H1 (cell line): ENCODE measurements at regions not wholly inside any gene's neighbourhood (a gene's known extent, or its start where the extent isn't known, plus 50 kb on each side); places are given as distances from the start of the nearest gene placed in this dataset.

Source experiments
- CTCF ChIA-PET: fragments of 300-600 bp; sonication (Branson Sonifier 250); formaldehyde crosslinking; loops from one replicate; lab custom pipeline; 2021; ENCODE audit not compliant: partially characterized antibody; lab: Charles Lee
- POLR2A ChIA-PET: fragments of 300-600 bp; sonication (Branson Sonifier 250); formaldehyde crosslinking; loops from one replicate; lab custom pipeline; 2021; ENCODE audit warnings: inconsistent platforms; ENCODE audit not compliant: partially characterized antibody; lab: Charles Lee
- DNase-seq, 2 experiments: peaks; one replicate each; pipeline versions ENCODE4 v3.0.0 to v3.0.0-alpha.2; 2010 to 2022; ENCODE audit warnings: low spot score in 2 of 2, low read depth in 1 of 2, mixed read lengths in 1 of 2
- FAIRE-seq: peaks from 2 replicates; lab custom pipeline; 2011; peaks lifted over from hg19 to GRCh38; lab: Jason Lieb, UNC
- H2AFZ ChIP-seq: 2 replicates; pipeline ENCODE4 v1.8.1; 2012; ENCODE audit warnings: low read length, inconsistent platforms
- H2AK5ac ChIP-seq: 2 replicates; pipeline ENCODE4 v1.6.1; 2013; ENCODE audit warnings: low read depth, low read length
- H2BK120ac ChIP-seq: replicated peaks from 2 replicates; pipeline ENCODE3; 2013; ENCODE audit warnings: low read depth, low read length, inconsistent platforms
- H2BK12ac ChIP-seq: 2 replicates; pipeline ENCODE4 v1.6.1; 2013; ENCODE audit warnings: low read depth, low read length
- H2BK15ac ChIP-seq: 2 replicates; pipeline ENCODE4 v1.6.1; 2013; ENCODE audit warnings: low read length
- H2BK20ac ChIP-seq: 2 replicates; pipeline ENCODE4 v1.6.1; 2013; ENCODE audit warnings: low read length
- H2BK5ac ChIP-seq: 2 replicates; pipeline ENCODE4 v1.6.1; 2013; ENCODE audit warnings: low read depth, low read length
- H3K14ac ChIP-seq: 2 replicates; pipeline ENCODE4 v1.6.1; 2013; ENCODE audit warnings: inconsistent platforms; ENCODE audit not compliant: insufficient read length
- H3K18ac ChIP-seq: 2 replicates; pipeline ENCODE4 v1.6.1; 2013; ENCODE audit warnings: low read length; ENCODE audit errors: extremely low read depth
- H3K23ac ChIP-seq: 2 replicates; pipeline ENCODE4 v1.6.1; 2013; ENCODE audit warnings: inconsistent platforms; ENCODE audit not compliant: insufficient read length
- H3K23me2 ChIP-seq: 2 replicates; pipeline ENCODE4 v1.6.1; 2013; ENCODE audit warnings: low read depth, low read length
- H3K27ac ChIP-seq: 2 replicates; pipeline ENCODE4 v1.6.1; 2011; ENCODE audit warnings: low read depth, low read length, inconsistent platforms
- H3K27me3 ChIP-seq, 4 experiments: replicated peaks in 1 of 4; 1 replicate in 1 of 4; 2 replicates in 3 of 4; pipeline versions ENCODE4 v1.6.1 to v1.8.1; 2011 to 2013; ENCODE audit warnings: low read length in 3 of 4, mild to moderate bottlenecking in 3 of 4, inconsistent platforms in 2 of 4, mixed read lengths in 2 of 4, moderate library complexity in 1 of 4; ENCODE audit not compliant: control insufficient read depth in 3 of 4, insufficient read depth in 3 of 4; ENCODE audit errors: extremely low read depth in 1 of 4
- H3K36me3 ChIP-seq, 4 experiments: 2 replicates each; pipeline versions ENCODE4 v1.6.1 to v1.8.1; 2011 to 2013; ENCODE audit warnings: mild to moderate bottlenecking in 4 of 4, low read length in 3 of 4, moderate library complexity in 2 of 4, control low read depth in 1 of 4, inconsistent platforms in 1 of 4; ENCODE audit not compliant: insufficient read depth in 4 of 4, control insufficient read depth in 2 of 4
- H3K4ac ChIP-seq: replicated peaks from 2 replicates; pipeline ENCODE3; 2013; ENCODE audit warnings: low read length, low read depth, mixed read lengths, inconsistent platforms; ENCODE audit not compliant: insufficient read length
- H3K4me1 ChIP-seq, 4 experiments: replicated peaks in 1 of 4; 1 replicate in 1 of 4; 2 replicates in 3 of 4; pipeline versions ENCODE4 v1.6.1 to v1.8.1; 2011 to 2013; ENCODE audit warnings: low read length in 3 of 4, inconsistent platforms in 2 of 4, mixed read lengths in 1 of 4; ENCODE audit not compliant: insufficient read depth in 4 of 4, control insufficient read depth in 3 of 4
- H3K4me2 ChIP-seq, 2 experiments: 2 replicates each; pipeline versions ENCODE4 v1.6.1 to v1.8.1; 2011 to 2013; ENCODE audit warnings: low read depth in 2 of 2, low read length in 2 of 2, control low read depth in 1 of 2, inconsistent platforms in 1 of 2, mild to moderate bottlenecking in 1 of 2; ENCODE audit not compliant: insufficient read depth in 1 of 2
- H3K4me3 ChIP-seq, 4 experiments: fragments of 200-600, 300-600 bp in 1 of 4; sonication (generic), shearing (Covaris generic), sonication (Bioruptor Twin) in 1 of 4; 2 replicates each; pipeline versions ENCODE4 v1.5.1 to v1.8.1; 2011 to 2016; ENCODE audit warnings: low read length in 4 of 4, low read depth in 3 of 4, control low read depth in 2 of 4, inconsistent platforms in 2 of 4, mild to moderate bottlenecking in 2 of 4, mixed read lengths in 1 of 4, moderate library complexity in 1 of 4; ENCODE audit not compliant: insufficient read depth in 2 of 4; ENCODE audit errors: extremely low read depth in 1 of 4
- H3K56ac ChIP-seq: replicated peaks from 2 replicates; pipeline ENCODE3; 2013; ENCODE audit warnings: low read depth, mild to moderate bottlenecking, mixed read lengths, low read length, inconsistent platforms; ENCODE audit not compliant: insufficient read length
- H3K79me1 ChIP-seq: 2 replicates; pipeline ENCODE4 v1.6.1; 2013; ENCODE audit warnings: low read depth, low read length, control low read depth
- H3K79me2 ChIP-seq, 2 experiments: 2 replicates each; pipeline versions ENCODE4 v1.6.1 to v1.8.1; 2012 to 2013; ENCODE audit warnings: low read length in 2 of 2, mild to moderate bottlenecking in 2 of 2, inconsistent platforms in 1 of 2; ENCODE audit not compliant: insufficient read depth in 2 of 2, control insufficient read depth in 1 of 2
- H3K9ac ChIP-seq, 4 experiments: replicated peaks in 1 of 4; 1 replicate in 1 of 4; 2 replicates in 3 of 4; pipeline versions ENCODE4 v1.6.1 to v1.8.1; 2011 to 2013; ENCODE audit warnings: low read depth in 3 of 4, low read length in 3 of 4, control low read depth in 2 of 4, mild to moderate bottlenecking in 2 of 4, moderate library complexity in 2 of 4, inconsistent platforms in 1 of 4; ENCODE audit errors: extremely low read depth in 1 of 4
- H3K9me3 ChIP-seq, 2 experiments: 2 replicates each; pipeline versions ENCODE4 v1.6.1 to v1.8.1; 2012 to 2013; ENCODE audit warnings: mild to moderate bottlenecking in 2 of 2, moderate library complexity in 2 of 2, control low read depth in 1 of 2, inconsistent platforms in 1 of 2, low read depth in 1 of 2, low read length in 1 of 2, mixed read lengths in 1 of 2; ENCODE audit not compliant: insufficient read depth in 2 of 2
- H4K20me1 ChIP-seq, 2 experiments: replicated peaks in 1 of 2; 2 replicates each; pipeline versions ENCODE3 to v1.8.1; 2011 to 2013; ENCODE audit warnings: inconsistent platforms in 2 of 2, low read length in 2 of 2, mild to moderate bottlenecking in 1 of 2; ENCODE audit not compliant: insufficient read depth in 2 of 2, control insufficient read depth in 1 of 2
- H4K5ac ChIP-seq: 2 replicates; pipeline ENCODE4 v1.6.1; 2013; ENCODE audit warnings: low read length, low read depth, mixed read lengths, inconsistent platforms; ENCODE audit not compliant: insufficient read length
- H4K8ac ChIP-seq: 2 replicates; pipeline ENCODE4 v1.8.0; 2013; ENCODE audit warnings: mild to moderate bottlenecking, moderate library complexity, low read length, inconsistent platforms; ENCODE audit not compliant: insufficient read depth; ENCODE audit errors: extremely low read depth
- H4K91ac ChIP-seq: replicated peaks from 2 replicates; pipeline ENCODE3; 2013; ENCODE audit warnings: low read length, mixed read lengths, inconsistent platforms; ENCODE audit not compliant: insufficient read length
- BRCA1 ChIP-seq: IDR thresholded peaks from 2 replicates; pipeline ENCODE4 v1.6.1; 2012; ENCODE audit warnings: low read depth, low read length, improper control_type of control experiment
- GTF2F1 ChIP-seq: IDR thresholded peaks from 2 replicates; pipeline ENCODE4 v1.6.1; 2012; ENCODE audit warnings: low read depth, low read length, improper control_type of control experiment, borderline replicate concordance
- SP4 ChIP-seq: IDR thresholded peaks from 2 replicates; pipeline ENCODE4 v1.6.1; 2012; ENCODE audit warnings: low read length, inconsistent platforms
- SRF ChIP-seq: IDR thresholded peaks from 2 replicates; pipeline ENCODE4 v1.6.1; 2011; ENCODE audit warnings: mild to moderate bottlenecking, low read depth, low read length, moderate library complexity
- TBP ChIP-seq: IDR thresholded peaks from 2 replicates; pipeline ENCODE4 v1.6.1; 2011; ENCODE audit warnings: low read depth, low read length, improper control_type of control experiment
- TEAD4 ChIP-seq: IDR thresholded peaks from 2 replicates; pipeline ENCODE4 v1.6.1; 2012; ENCODE audit warnings: low read depth, low read length, inconsistent platforms, mixed read lengths
- WGBS, 2 experiments: shearing (Covaris generic) in 1 of 2; methylation state at CpG; one replicate each; pipeline versions ENCODE4 v1.1.6 to v1.1.7; 2013 to 2015; ENCODE audit warnings: low lambda C conversion rate in 2 of 2, mixed read lengths in 2 of 2, inconsistent platforms in 1 of 2, low coverage in 1 of 2, missing lambda C conversion rate in 1 of 2; ENCODE audit not compliant: insufficient replicate concordance in 2 of 2, insufficient coverage in 1 of 2, insufficient read length in 1 of 2; ENCODE audit errors: extremely low coverage in 1 of 2, missing lambda C conversion rate in 1 of 2; 5-methylcytosine and 5-hydroxymethylcytosine counted together

DNA sequence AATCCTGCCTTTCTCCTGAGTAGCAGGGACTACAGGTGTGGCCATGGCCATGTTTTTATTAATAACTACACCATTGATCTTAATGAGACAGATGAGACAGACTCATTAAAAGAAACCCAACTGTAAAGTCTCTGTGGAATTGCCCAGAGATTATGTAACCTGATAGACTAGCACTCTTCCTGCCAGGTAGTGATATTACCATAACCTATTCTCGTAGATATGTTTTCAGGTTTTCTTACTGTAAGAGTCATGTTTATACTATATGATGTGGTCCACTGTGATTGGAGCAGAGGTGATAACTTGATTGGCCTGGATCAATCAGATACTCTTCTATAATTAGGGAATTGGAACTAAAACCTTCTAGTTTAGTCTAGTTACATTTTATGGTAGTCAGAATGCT, 93.7 kb downstream of the NFKBIZ start:
- Histone ChIP-seq H3K79me2 (no peaks in the 10 kb centered on the region), H3K14ac (no peak overlapping the region), H4K91ac (no peak overlapping the region), H3K9ac (no peak overlapping the region), H3K23me2 (no peaks in the 10 kb centered on the region), H3K18ac (no peak overlapping the region), H3K23ac (no peak overlapping the region), H4K8ac (no peak overlapping the region), H3K36me3 (no peaks in the 10 kb centered on the region), H4K5ac (no peak overlapping the region), H3K27ac (no peak overlapping the region), H3K9me3 (no peaks in the 10 kb centered on the region), H4K20me1 (no peaks in the 10 kb centered on the region), H2BK5ac (no peak overlapping the region), H3K4ac (no peak overlapping the region), H2AK5ac (no peak overlapping the region), H2BK12ac (no peak overlapping the region), H3K79me1 (no peaks in the 10 kb centered on the region), H3K4me3 (no peak overlapping the region), H3K27me3 (no peaks in the 10 kb centered on the region), H2AFZ (no peak overlapping the region), H2BK20ac (no peak overlapping the region), H2BK15ac (no peak overlapping the region), H3K4me2 (no peak overlapping the region), H3K56ac (no peak overlapping the region), H2BK120ac (no peak overlapping the region), H3K4me1 (peaks cover 0 to 3% (median 1%) of the 10 kb centered on the region in 4 experiments; a peak in 2 of 7 replicates)
- 82% methylated on average over 1 of the region's 1 CpG; no CpG with 5 or more reads in 1 of the 2 experiments for WGBS, 2 experiments
- ChIA-PET CTCF (interaction anchor here (0.6 kb wide), 1 partner anchor 62 kb away, joined by 3 read pairs; no protein-coding TSS in a partner anchor), POLR2A (no interaction called here)
- DNase-seq (no peak), FAIRE-seq (no peak)
- no peak for TF ChIP-seq SRF
- TF ChIP-seq GTF2F1: no peak
- TF ChIP-seq TEAD4: no peak
- no peak for TF ChIP-seq SP4
- TF ChIP-seq TBP: no peak
- no peak for TF ChIP-seq BRCA1
